ENCODE measurements at regions not wholly inside any gene's neighbourhood (a gene's known extent, or its start where the extent isn't known, plus 50 kb on each side); places are given as distances from the start of the nearest gene placed in this dataset.

DNA sequence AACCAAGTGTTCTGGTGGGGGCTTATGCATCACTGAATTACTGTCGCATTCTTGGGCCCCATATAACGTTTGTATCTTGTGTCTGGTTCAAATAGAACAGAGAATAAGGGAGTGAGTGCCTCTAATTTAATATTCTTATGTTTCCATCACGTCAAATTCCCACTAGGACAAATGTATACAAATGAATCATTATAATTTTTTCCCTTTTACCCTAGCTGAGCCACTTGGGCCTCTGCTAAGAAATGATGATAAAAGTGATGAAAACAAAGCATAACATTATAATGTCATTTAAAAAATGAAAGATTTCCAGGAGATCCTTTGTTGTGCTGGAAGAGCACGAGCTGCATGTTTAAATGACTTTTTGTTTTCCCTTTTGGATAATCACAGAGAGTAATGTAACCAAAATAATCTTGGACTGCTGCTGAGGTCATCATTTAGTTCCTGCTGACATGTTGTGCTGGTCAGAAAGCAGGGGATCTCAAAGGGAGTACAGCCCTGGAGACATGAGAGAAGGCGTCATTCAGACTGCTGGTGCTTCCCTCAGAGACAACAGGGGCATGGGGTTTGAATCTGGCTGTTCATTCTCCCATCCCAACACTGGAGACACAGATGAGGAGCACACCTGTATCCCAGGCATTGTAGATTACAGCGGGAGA, 105.1 kb upstream of the SCOC start:
- Histone ChIP-seq H3K9me3 (no peaks in the 10 kb centered on the region), H3K36me3 (no peaks in the 10 kb centered on the region), H3K4me1 (no peaks in the 10 kb centered on the region), H3K4me3 (no peak overlapping the region), H3K27ac (no peak overlapping the region), H3K27me3 (no peaks in the 10 kb centered on the region)
- 75 to 79% methylated on average over 6 of the region's 6 CpGs for WGBS, 2 donors
- DNase-seq = no peak
- TF ChIP-seq EP300 (IDR thresholded peaks at IDR 0.05) = no peak
- TF ChIP-seq POLR2AphosphoS5 (IDR thresholded peaks at IDR 0.05) = no peak
- TF ChIP-seq, protein P1, sequence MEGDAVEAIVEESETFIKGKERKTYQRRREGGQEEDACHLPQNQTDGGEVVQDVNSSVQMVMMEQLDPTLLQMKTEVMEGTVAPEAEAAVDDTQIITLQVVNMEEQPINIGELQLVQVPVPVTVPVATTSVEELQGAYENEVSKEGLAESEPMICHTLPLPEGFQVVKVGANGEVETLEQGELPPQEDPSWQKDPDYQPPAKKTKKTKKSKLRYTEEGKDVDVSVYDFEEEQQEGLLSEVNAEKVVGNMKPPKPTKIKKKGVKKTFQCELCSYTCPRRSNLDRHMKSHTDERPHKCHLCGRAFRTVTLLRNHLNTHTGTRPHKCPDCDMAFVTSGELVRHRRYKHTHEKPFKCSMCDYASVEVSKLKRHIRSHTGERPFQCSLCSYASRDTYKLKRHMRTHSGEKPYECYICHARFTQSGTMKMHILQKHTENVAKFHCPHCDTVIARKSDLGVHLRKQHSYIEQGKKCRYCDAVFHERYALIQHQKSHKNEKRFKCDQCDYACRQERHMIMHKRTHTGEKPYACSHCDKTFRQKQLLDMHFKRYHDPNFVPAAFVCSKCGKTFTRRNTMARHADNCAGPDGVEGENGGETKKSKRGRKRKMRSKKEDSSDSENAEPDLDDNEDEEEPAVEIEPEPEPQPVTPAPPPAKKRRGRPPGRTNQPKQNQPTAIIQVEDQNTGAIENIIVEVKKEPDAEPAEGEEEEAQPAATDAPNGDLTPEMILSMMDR (IDR thresholded peaks at IDR 0.05) = no peak
- no peak for TF ChIP-seq POLR2A (IDR thresholded peaks at IDR 0.05)
- no peak for ATAC-seq (ENCODE audit: low FRiP score in 2 of 2)

DNA sequence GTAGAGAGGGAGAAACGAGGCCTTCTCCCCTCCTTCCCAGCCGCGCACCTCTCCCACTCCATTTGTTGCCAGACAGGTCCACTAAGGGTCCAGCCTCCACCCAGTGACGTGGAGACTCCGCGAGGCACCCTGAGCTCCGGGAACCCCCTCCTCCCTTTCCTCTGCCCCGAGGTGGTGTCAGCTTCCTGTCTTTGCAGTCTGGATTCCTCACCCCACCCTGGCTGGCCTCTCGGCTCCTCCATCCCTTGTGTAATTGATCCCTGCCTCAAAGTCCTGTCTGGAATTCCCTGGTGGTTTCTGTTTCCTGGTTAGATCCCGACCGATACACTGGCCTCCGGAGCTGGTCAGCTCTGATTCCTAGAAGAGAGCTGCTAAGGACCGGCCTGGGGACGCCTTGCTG, 105.9 kb upstream of the SCOC start:
- peak overlapping the region in 1 of 4 donors; percentile 8 for H3K27ac ChIP-seq
- 57 to 72% methylated on average over 14 of the region's 14 CpGs for WGBS, 2 donors
- H3K27me3 ChIP-seq = no peaks in the 10 kb centered on the region
- DNase-seq = peak in 1 of 2 donors; percentile 24
- H3K9me3 ChIP-seq = no peaks in the 10 kb centered on the region
- TF ChIP-seq, protein P1 (IDR thresholded peaks at IDR 0.05) = no peak
- no peak for TF ChIP-seq POLR2A (IDR thresholded peaks at IDR 0.05)
- no peak for TF ChIP-seq EP300 (IDR thresholded peaks at IDR 0.05)
- TF ChIP-seq POLR2AphosphoS5 (IDR thresholded peaks at IDR 0.05) = no peak
- H3K4me1 ChIP-seq = no peaks in the 10 kb centered on the region
- no peaks in the 10 kb centered on the region for H3K36me3 ChIP-seq
- ATAC-seq (ENCODE audit: low FRiP score in 2 of 2) = no peak
- peak overlapping the region in 1 of 4 donors; percentile 3 for H3K4me3 ChIP-seq

DNA sequence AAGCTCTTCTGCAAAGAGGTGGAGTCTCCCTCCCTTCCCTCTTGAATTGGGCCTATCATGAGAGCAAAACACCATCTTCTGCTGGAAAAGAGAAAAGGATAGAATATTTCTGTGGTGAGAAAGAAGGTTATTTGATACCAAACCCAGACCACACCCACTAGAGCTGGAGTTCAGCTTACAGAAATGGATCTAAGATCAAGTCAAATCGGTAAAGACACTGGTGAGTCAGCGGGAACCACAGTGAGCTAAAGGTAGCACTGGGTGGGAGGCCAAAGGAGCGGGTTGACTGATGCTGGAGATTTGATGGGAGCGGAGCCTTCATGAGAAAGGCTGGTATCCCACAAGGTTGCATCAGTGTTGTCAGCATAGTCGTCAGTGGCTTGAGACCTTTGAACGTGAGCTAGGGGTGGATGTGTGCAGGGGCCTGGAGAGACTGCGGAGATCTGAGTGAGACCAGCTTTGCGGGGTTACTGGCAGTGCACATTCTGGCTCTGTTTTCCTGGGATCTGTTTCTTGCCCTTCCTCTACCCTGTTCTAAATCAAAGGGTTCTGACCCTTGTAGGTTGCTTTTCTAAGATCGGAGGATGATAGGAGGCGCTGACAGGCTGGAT, 106.4 kb upstream of the SCOC start:
- no peaks in the 10 kb centered on the region for H3K4me1 ChIP-seq
- no peak for TF ChIP-seq POLR2A (IDR thresholded peaks at IDR 0.05)
- TF ChIP-seq EP300 (IDR thresholded peaks at IDR 0.05) = no peak
- TF ChIP-seq POLR2AphosphoS5 (IDR thresholded peaks at IDR 0.05) = no peak
- TF ChIP-seq, protein P1 (IDR thresholded peaks at IDR 0.05) = no peak
- DNase-seq (no peak), ATAC-seq (ENCODE audit: low FRiP score in 2 of 2) (peak in 1 of 2 donors; percentile 26)
- H3K36me3 ChIP-seq = no peaks in the 10 kb centered on the region
- no peaks in the 10 kb centered on the region for H3K9me3 ChIP-seq
- H3K27ac ChIP-seq = peak overlapping the region in 1 of 4 donors; percentile 8
- WGBS, 2 donors = 93 to 94% methylated on average over 10 of the region's 10 CpGs
- no peaks in the 10 kb centered on the region for H3K27me3 ChIP-seq
- H3K4me3 ChIP-seq = no peak overlapping the region

DNA sequence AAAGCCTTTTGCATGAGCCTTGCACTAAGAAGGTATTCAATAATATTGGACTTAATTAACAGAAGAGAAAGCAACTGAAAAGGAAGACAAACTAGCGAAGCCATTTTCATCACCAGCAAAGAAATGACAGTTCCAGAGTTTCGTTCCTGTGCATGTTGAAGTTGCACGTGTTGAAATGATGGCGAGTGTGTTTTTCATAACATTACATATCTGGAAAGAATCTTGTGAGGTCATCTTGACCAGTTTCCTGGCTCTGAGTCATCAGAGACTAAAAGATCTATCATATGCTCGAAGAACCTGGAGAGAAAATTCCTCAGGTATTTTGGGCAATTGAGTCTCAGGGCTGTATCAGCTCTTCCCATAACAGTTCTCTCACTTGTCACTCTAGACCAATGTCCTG, 106.2 kb upstream of the MAML3 start:
- Histone ChIP-seq H3K27me3 (no peaks in the 10 kb centered on the region), H3K27ac (no peak overlapping the region), H3K9me3 (no peaks in the 10 kb centered on the region), H3K36me3 (no peaks in the 10 kb centered on the region), H3K4me1 (no peaks in the 10 kb centered on the region), H3K4me3 (no peak overlapping the region)
- no peak for DNase-seq
- no peak for ATAC-seq (ENCODE audit: low FRiP score in 2 of 2)
- no peak for TF ChIP-seq POLR2AphosphoS5 (IDR thresholded peaks at IDR 0.05)
- WGBS, 2 donors = 73 to 86% methylated on average over 5 of the region's 5 CpGs

DNA sequence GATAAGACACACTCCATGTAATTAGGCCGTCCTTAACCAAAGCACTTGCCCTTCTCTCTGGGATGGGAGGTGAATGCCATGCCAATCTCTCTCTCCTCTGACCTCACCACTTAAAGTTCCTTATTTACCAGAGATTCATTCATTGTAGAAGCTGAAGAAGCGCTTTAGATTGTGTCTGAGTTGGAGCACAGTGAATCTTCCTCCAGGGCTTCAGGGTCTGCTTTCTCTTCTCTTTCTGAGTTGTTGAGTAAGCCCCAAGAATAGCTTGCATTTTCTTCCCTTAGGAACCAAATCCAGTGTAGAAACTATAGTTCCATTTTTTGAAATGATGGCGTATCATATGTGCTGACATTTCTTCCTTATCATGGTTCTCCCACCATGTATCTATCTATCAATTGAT, 104.5 kb upstream of the MAML3 start:
- peaks cover 0 to 3% (median under 1%) of the 10 kb centered on the region in 4 donors for H3K4me1 ChIP-seq
- 92 to 97% methylated on average over 3 of the region's 3 CpGs for WGBS, 2 donors
- H3K4me3 ChIP-seq = no peak overlapping the region
- DNase-seq (no peak), ATAC-seq (ENCODE audit: low FRiP score in 2 of 2) (no peak)
- TF ChIP-seq POLR2A (IDR thresholded peaks at IDR 0.05) (no peak), POLR2AphosphoS5 (IDR thresholded peaks at IDR 0.05) (no peak), EP300 (IDR thresholded peaks at IDR 0.05) (no peak)
- TF ChIP-seq, protein P1 (IDR thresholded peaks at IDR 0.05) = no peak
- H3K9me3 ChIP-seq = no peaks in the 10 kb centered on the region
- no peaks in the 10 kb centered on the region for H3K27me3 ChIP-seq
- no peaks in the 10 kb centered on the region for H3K36me3 ChIP-seq
- H3K27ac ChIP-seq = no peak overlapping the region
